ENCODE measurements at regions not wholly inside any gene's neighbourhood (a gene's known extent, or its start where the extent isn't known, plus 50 kb on each side); places are given as distances from the start of the nearest gene placed in this dataset.

DNA sequence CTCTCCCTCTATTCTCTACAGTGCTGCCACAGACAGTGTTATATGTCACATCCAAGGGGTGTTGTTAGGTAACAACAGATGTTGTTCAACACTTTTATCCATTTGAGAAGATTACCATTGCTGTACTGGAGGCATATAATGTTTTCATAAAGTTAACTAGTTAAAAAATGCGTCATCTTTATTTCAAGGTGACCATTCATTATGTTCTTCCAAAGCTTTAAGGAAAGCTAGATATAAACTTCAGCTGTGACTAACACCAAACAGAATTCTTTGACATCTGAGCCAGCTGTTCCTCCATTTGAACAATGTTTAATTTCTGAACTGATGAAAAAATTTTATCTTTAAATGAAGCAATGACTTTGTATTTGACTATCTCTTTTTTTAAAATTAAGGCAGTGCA lies 1099.6 kb upstream of the TMEFF2 start:
- no peaks in the 10 kb centered on the region for H3K9me3 ChIP-seq
- in situ Hi-C loops (cut with MboI; ENCODE audit: low sequenced_read_pairs in 4 of 4) = no loop called here
- ATAC-seq (no peak), DNase-seq (no peak)
- H3K36me3 ChIP-seq = no peaks in the 10 kb centered on the region
- intact Hi-C loops (cut with DNase I; ENCODE audit: low total_unique reads) = no loop called here
- H3K4me3 ChIP-seq = no peak overlapping the region
- TF ChIP-seq POLR2A (IDR thresholded peaks at IDR 0.05) = no peak
- TF ChIP-seq, protein P1, sequence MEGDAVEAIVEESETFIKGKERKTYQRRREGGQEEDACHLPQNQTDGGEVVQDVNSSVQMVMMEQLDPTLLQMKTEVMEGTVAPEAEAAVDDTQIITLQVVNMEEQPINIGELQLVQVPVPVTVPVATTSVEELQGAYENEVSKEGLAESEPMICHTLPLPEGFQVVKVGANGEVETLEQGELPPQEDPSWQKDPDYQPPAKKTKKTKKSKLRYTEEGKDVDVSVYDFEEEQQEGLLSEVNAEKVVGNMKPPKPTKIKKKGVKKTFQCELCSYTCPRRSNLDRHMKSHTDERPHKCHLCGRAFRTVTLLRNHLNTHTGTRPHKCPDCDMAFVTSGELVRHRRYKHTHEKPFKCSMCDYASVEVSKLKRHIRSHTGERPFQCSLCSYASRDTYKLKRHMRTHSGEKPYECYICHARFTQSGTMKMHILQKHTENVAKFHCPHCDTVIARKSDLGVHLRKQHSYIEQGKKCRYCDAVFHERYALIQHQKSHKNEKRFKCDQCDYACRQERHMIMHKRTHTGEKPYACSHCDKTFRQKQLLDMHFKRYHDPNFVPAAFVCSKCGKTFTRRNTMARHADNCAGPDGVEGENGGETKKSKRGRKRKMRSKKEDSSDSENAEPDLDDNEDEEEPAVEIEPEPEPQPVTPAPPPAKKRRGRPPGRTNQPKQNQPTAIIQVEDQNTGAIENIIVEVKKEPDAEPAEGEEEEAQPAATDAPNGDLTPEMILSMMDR (IDR thresholded peaks at IDR 0.05 in 4 of 5, conservative IDR thresholded peaks at IDR 0.05 in 1 of 5) = no peak
- H3K27me3 ChIP-seq = no peaks in the 10 kb centered on the region
- H3K4me1 ChIP-seq = no peaks in the 10 kb centered on the region
- H3K27ac ChIP-seq = no peak overlapping the region

DNA sequence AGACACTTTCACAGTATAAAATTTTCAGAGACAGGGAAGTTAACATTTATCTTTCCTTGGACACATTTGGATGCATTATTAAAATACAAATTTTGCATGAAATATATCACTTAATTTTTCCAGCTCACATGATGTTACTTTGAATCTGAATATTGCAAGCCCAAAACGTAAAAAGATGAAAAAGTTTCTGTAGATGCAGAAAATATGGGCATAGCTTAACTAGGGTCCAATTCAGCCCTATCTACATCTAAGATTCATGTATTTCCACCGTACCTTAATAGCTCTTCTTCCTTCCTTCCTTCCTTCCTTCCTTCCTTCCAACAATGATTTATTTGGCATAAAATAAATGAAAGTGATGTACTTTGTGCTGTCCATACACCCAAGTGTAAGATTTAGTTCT lies 1084.6 kb upstream of the TMEFF2 start:
- no peaks in the 10 kb centered on the region for H3K36me3 ChIP-seq
- ATAC-seq (no peak), DNase-seq (no peak)
- intact Hi-C loops (cut with DNase I; ENCODE audit: low total_unique reads) = no loop called here
- no peak overlapping the region for H3K27ac ChIP-seq
- no peaks in the 10 kb centered on the region for H3K27me3 ChIP-seq
- H3K9me3 ChIP-seq = no peaks in the 10 kb centered on the region
- in situ Hi-C loops (cut with MboI; ENCODE audit: low sequenced_read_pairs in 4 of 4) = no loop called here
- no peak for TF ChIP-seq POLR2A (IDR thresholded peaks at IDR 0.05)
- TF ChIP-seq, protein P1 (IDR thresholded peaks at IDR 0.05 in 4 of 5, conservative IDR thresholded peaks at IDR 0.05 in 1 of 5) = no peak
- no peaks in the 10 kb centered on the region for H3K4me1 ChIP-seq
- H3K4me3 ChIP-seq = no peak overlapping the region

DNA sequence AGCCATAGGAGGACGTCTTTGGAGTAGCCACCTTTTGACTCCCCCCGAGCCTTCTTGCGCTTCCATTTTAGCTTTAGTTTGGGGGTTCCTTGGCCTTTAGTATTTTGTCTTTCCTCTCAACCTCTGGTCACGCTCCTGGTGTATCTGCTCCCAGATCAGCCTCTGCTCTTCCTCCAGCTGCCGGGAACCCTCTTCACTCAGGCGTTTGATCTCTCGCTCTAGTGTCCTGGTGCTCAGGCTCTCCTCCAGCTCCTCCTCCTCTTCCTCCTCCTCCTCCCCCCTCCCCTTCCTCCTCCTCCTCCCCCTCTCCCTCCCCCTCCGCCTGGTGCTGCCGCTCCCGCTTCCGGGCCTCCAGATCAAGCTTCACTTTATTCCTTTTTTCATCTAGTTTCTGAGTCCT lies 1082.3 kb upstream of the TMEFF2 start:
- TF ChIP-seq POLR2A (IDR thresholded peaks at IDR 0.05) = no peak
- TF ChIP-seq, protein P1 (IDR thresholded peaks at IDR 0.05 in 4 of 5, conservative IDR thresholded peaks at IDR 0.05 in 1 of 5) = no peak
- no peak overlapping the region for H3K4me3 ChIP-seq
- in situ Hi-C loops (cut with MboI; ENCODE audit: low sequenced_read_pairs in 4 of 4) (no loop called here), intact Hi-C loops (cut with DNase I; ENCODE audit: low total_unique reads) (no loop called here)
- DNase-seq = no peak
- H3K9me3 ChIP-seq = no peaks in the 10 kb centered on the region
- H3K27ac ChIP-seq = no peak overlapping the region
- H3K4me1 ChIP-seq = no peaks in the 10 kb centered on the region
- ATAC-seq = no peak
- H3K27me3 ChIP-seq = no peaks in the 10 kb centered on the region
- H3K36me3 ChIP-seq = no peaks in the 10 kb centered on the region

DNA sequence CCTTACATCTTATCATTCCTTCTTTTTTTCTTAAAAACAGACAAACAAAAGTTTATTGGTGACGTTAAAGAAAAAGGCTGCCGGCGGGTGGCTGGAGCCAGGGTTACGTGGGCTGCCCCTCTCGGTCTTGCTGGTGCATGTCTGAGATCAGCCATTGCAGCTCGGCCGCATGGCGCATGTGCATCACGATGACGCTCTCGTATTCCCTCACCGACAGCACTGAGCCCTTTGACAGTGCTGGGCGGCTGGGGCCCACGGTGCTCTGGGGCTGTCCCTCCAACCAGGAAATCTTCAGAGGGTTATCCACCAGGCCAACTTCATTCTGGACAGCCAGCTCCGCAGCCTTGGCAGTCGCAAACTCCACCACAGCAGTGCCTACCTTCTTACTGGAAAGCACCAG lies 1081.8 kb upstream of the TMEFF2 start:
- ATAC-seq (no peak), DNase-seq (no peak)
- H3K36me3 ChIP-seq = no peaks in the 10 kb centered on the region
- intact Hi-C loops (cut with DNase I; ENCODE audit: low total_unique reads) = no loop called here
- TF ChIP-seq POLR2A (IDR thresholded peaks at IDR 0.05) = no peak
- TF ChIP-seq, protein P1 (IDR thresholded peaks at IDR 0.05 in 4 of 5, conservative IDR thresholded peaks at IDR 0.05 in 1 of 5) = no peak
- no peaks in the 10 kb centered on the region for H3K9me3 ChIP-seq
- H3K27me3 ChIP-seq = no peaks in the 10 kb centered on the region
- H3K27ac ChIP-seq = no peak overlapping the region
- no peaks in the 10 kb centered on the region for H3K4me1 ChIP-seq
- in situ Hi-C loops (cut with MboI; ENCODE audit: low sequenced_read_pairs in 4 of 4) = no loop called here
- H3K4me3 ChIP-seq = no peak overlapping the region

DNA sequence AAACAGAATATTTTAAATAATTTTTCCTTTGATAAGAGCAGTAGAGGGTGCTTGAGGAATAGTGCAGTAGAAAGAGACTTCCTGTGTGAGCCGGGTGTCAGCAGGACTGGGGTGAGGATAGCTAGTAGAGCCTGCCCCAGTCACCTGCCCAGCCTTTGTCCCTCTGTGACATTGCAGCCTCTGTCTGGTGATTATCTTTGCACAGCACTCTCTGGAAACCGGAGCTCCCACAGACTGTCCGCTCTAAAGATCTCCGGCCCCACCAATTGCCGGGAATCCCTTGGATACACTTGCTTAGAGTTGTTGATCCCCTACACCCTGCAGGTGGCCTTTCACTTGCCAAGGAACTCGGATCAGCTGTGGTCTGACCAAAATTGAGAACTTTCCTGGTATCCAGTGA lies 1081.3 kb upstream of the TMEFF2 start:
- Histone ChIP-seq H3K36me3 (no peaks in the 10 kb centered on the region), H3K9me3 (no peaks in the 10 kb centered on the region), H3K27me3 (no peaks in the 10 kb centered on the region), H3K4me1 (no peaks in the 10 kb centered on the region), H3K27ac (no peak overlapping the region), H3K4me3 (no peak overlapping the region)
- ATAC-seq (no peak), DNase-seq (no peak)
- intact Hi-C loops (cut with DNase I; ENCODE audit: low total_unique reads) (no loop called here), in situ Hi-C loops (cut with MboI; ENCODE audit: low sequenced_read_pairs in 4 of 4) (no loop called here)
- TF ChIP-seq, protein P1 (IDR thresholded peaks at IDR 0.05 in 4 of 5, conservative IDR thresholded peaks at IDR 0.05 in 1 of 5) = no peak
- no peak for TF ChIP-seq POLR2A (IDR thresholded peaks at IDR 0.05)
